Activated B cell treated with CpG ODN at 0.5 μM for 24 hours (primary cell): ENCODE measurements at regions not wholly inside any gene's neighbourhood (a gene's known extent, or its start where the extent isn't known, plus 50 kb on each side); places are given as distances from the start of the nearest gene placed in this dataset.

ENCODE experiments used
- ATAC-seq: fragments of 200-7000 bp; cut with Tn5 transposase; one replicate; pipeline ENCODE4 v1.10.0; 2021; ENCODE audit warnings: low read depth, mild to moderate bottlenecking, moderate library complexity
- CTCF ChIA-PET: fragments of 350-600 bp; sonication (Branson Sonifier 250); formaldehyde crosslinking; loops from one replicate; lab custom pipeline; 2021; ENCODE audit warnings: antibody characterized with exemption; lab: Charles Lee
- POLR2A ChIA-PET: fragments of 350-600 bp; sonication (Branson Sonifier 250); formaldehyde crosslinking; loops from one replicate; lab custom pipeline; 2021; ENCODE audit warnings: antibody characterized with exemption; lab: Charles Lee
- DNase-seq: peaks from one replicate; pipeline ENCODE4 v3.0.0; 2022
- H3K27ac Mint-ChIP-seq: one replicate; pipeline ENCODE4 v1.8.0; 2020; ENCODE audit warnings: mixed read lengths
- H3K27me3 Mint-ChIP-seq: one replicate; pipeline ENCODE4 v1.8.0; 2021; ENCODE audit warnings: mixed read lengths
- H3K36me3 Mint-ChIP-seq: one replicate; pipeline ENCODE4 v1.8.0; 2021; ENCODE audit warnings: low read depth, mixed read lengths
- H3K4me1 Mint-ChIP-seq: one replicate; pipeline ENCODE4 v1.8.0; 2021; ENCODE audit warnings: mixed read lengths
- H3K4me3 Mint-ChIP-seq: one replicate; pipeline ENCODE4 v1.8.0; 2020; ENCODE audit warnings: mild to moderate bottlenecking, mixed read lengths
- H3K9me3 Mint-ChIP-seq: one replicate; pipeline ENCODE4 v1.8.0; 2020; ENCODE audit warnings: mixed read lengths
- CTCF ChIP-seq: fragments of 200-600 bp; IDR thresholded peaks from one replicate; pipeline ENCODE4 v1.8.0; 2022; ENCODE audit warnings: antibody characterized with exemption, mild to moderate bottlenecking
- intact Hi-C: fragments of 100-400 bp; cut with micrococcal nuclease; formaldehyde crosslinking; loops from one replicate; pipeline ENCODE4 v1.15.1; 2024

- POLR2A ChIA-PET, result no interaction called here
- ATAC-seq, result no peak
- H3K27ac Mint-ChIP-seq, result no peak overlapping the region
- CTCF ChIA-PET, result no interaction called here
- H3K4me3 Mint-ChIP-seq, result no peak overlapping the region
- DNase-seq, result no peak
- intact Hi-C loops, result no loop called here
- H3K9me3 Mint-ChIP-seq, result peaks cover 7% of the 10 kb centered on the region
- no peaks in the 10 kb centered on the region for H3K27me3 Mint-ChIP-seq
- H3K36me3 Mint-ChIP-seq, result no peaks in the 10 kb centered on the region
- TF ChIP-seq CTCF, result no peak
- no peaks in the 10 kb centered on the region for H3K4me1 Mint-ChIP-seq
Measured at GRCh38 chr11:97111559-97111958, 721.7 kb downstream of the JRKL start.

- no peak for ATAC-seq
- CTCF ChIA-PET, result no interaction called here
Measured at GRCh38 chr11:97118614-97119200, 728.9 kb downstream of the JRKL start.

GRCh38 chr11:97123237-97123636 is 733.4 kb downstream of the JRKL start:
- no peak for TF ChIP-seq CTCF
- H3K36me3 Mint-ChIP-seq, result no peaks in the 10 kb centered on the region
- DNase-seq (no peak), ATAC-seq (no peak)
- H3K9me3 Mint-ChIP-seq, result peaks cover 6% of the 10 kb centered on the region
- H3K4me1 Mint-ChIP-seq, result no peaks in the 10 kb centered on the region
- intact Hi-C loops, result no loop called here
- ChIA-PET POLR2A (no interaction called here), CTCF (no interaction called here)
- no peaks in the 10 kb centered on the region for H3K27me3 Mint-ChIP-seq
- no peak overlapping the region for H3K4me3 Mint-ChIP-seq
- H3K27ac Mint-ChIP-seq, result no peak overlapping the region

More at GRCh38 chr11:97118614-97119200, 728.9 kb downstream of the JRKL start:
- POLR2A ChIA-PET, result no interaction called here
- intact Hi-C loops, result no loop called here
- Mint-ChIP-seq H3K9me3 (no peaks in the 10 kb centered on the region), H3K4me1 (no peaks in the 10 kb centered on the region), H3K36me3 (no peaks in the 10 kb centered on the region), H3K4me3 (no peak overlapping the region), H3K27ac (no peak overlapping the region), H3K27me3 (no peaks in the 10 kb centered on the region)
- no peak for TF ChIP-seq CTCF
- DNase-seq, result no peak

- no peak for TF ChIP-seq CTCF
- ATAC-seq, result no peak
- Mint-ChIP-seq H3K9me3 (peaks cover 34% of the 10 kb centered on the region), H3K4me1 (no peaks in the 10 kb centered on the region), H3K36me3 (no peaks in the 10 kb centered on the region), H3K27ac (no peak overlapping the region), H3K27me3 (no peaks in the 10 kb centered on the region), H3K4me3 (no peak overlapping the region)
- no peak for DNase-seq
- ChIA-PET CTCF (no interaction called here), POLR2A (no interaction called here)
- intact Hi-C loops, result no loop called here
Measured at GRCh38 chr11:97136067-97136466, 746.3 kb downstream of the JRKL start.

- ChIA-PET POLR2A (no interaction called here), CTCF (no interaction called here)
- H3K27ac Mint-ChIP-seq, result no peak overlapping the region
- no peaks in the 10 kb centered on the region for H3K27me3 Mint-ChIP-seq
- no peak overlapping the region for H3K4me3 Mint-ChIP-seq
- intact Hi-C loops, result no loop called here
- H3K4me1 Mint-ChIP-seq, result no peaks in the 10 kb centered on the region
- no peak for DNase-seq
- no peak for ATAC-seq
- TF ChIP-seq CTCF, result no peak
- H3K36me3 Mint-ChIP-seq, result no peaks in the 10 kb centered on the region
- H3K9me3 Mint-ChIP-seq, result peaks cover 36% of the 10 kb centered on the region
Measured at GRCh38 chr11:97140885-97141494, 751.2 kb downstream of the JRKL start.
